ENCODE measurements at regions not wholly inside any gene's neighbourhood (a gene's known extent, or its start where the extent isn't known, plus 50 kb on each side); places are given as distances from the start of the nearest gene placed in this dataset.

GRCh38 chr20:7500231-7500663 is 440.0 kb downstream of the HAO1 start:
- Histone ChIP-seq H3K4me3 (no peak overlapping the region), H3K27ac (no peak overlapping the region), H3K9me3 (ENCODE audit: low read depth) (no peaks in the 10 kb centered on the region), H3K36me3 (no peaks in the 10 kb centered on the region), H3K27me3 (no peaks in the 10 kb centered on the region), H3K4me1 (ENCODE audit: low read depth) (peaks cover 3% of the 10 kb centered on the region)
- no peak for TF ChIP-seq CTCF (IDR thresholded peaks at IDR 0.05; ENCODE audit: low read depth, low read length)
- DNase-seq (ENCODE audit: low read depth in 1 of 2, low spot score in 1 of 2) = no peak

- H3K9me3 ChIP-seq (ENCODE audit: low read depth) = no peaks in the 10 kb centered on the region
- H3K36me3 ChIP-seq = no peaks in the 10 kb centered on the region
- DNase-seq (ENCODE audit: low read depth in 1 of 2, low spot score in 1 of 2) = peak in 1 of 2 donors; percentile 52
- no peaks in the 10 kb centered on the region for H3K4me1 ChIP-seq (ENCODE audit: low read depth)
- H3K4me3 ChIP-seq = no peak overlapping the region
- H3K27ac ChIP-seq = no peak overlapping the region
- TF ChIP-seq CTCF (IDR thresholded peaks at IDR 0.05; ENCODE audit: low read depth, low read length) = no peak
- no peaks in the 10 kb centered on the region for H3K27me3 ChIP-seq
These were observed 436.8 kb downstream of the HAO1 start for GRCh38 chr20:7503501-7503900.

GRCh38 chr20:7505152-7505834 is 435.0 kb downstream of the HAO1 start:
- Histone ChIP-seq H3K27ac (no peak overlapping the region), H3K4me1 (ENCODE audit: low read depth) (no peaks in the 10 kb centered on the region), H3K4me3 (no peak overlapping the region), H3K9me3 (ENCODE audit: low read depth) (no peaks in the 10 kb centered on the region), H3K36me3 (no peaks in the 10 kb centered on the region), H3K27me3 (no peaks in the 10 kb centered on the region)
- no peak for DNase-seq (ENCODE audit: low read depth in 1 of 2, low spot score in 1 of 2)
- no peak for TF ChIP-seq CTCF (IDR thresholded peaks at IDR 0.05; ENCODE audit: low read depth, low read length)

- no peak for DNase-seq (ENCODE audit: low read depth in 1 of 2, low spot score in 1 of 2)
- H3K27ac ChIP-seq = no peak overlapping the region
- H3K27me3 ChIP-seq = no peaks in the 10 kb centered on the region
- no peaks in the 10 kb centered on the region for H3K36me3 ChIP-seq
- TF ChIP-seq CTCF (IDR thresholded peaks at IDR 0.05; ENCODE audit: low read depth, low read length) = no peak
- no peak overlapping the region for H3K4me3 ChIP-seq
- H3K4me1 ChIP-seq (ENCODE audit: low read depth) = no peaks in the 10 kb centered on the region
- no peaks in the 10 kb centered on the region for H3K9me3 ChIP-seq (ENCODE audit: low read depth)
These were observed 434.4 kb downstream of the HAO1 start for GRCh38 chr20:7505835-7506221.

GRCh38 chr20:7516621-7517111 is 423.6 kb downstream of the HAO1 start:
- TF ChIP-seq CTCF (IDR thresholded peaks at IDR 0.05; ENCODE audit: low read depth, low read length) = no peak
- H3K4me3 ChIP-seq = no peak overlapping the region
- no peaks in the 10 kb centered on the region for H3K27me3 ChIP-seq
- H3K36me3 ChIP-seq = no peaks in the 10 kb centered on the region
- H3K27ac ChIP-seq = no peak overlapping the region
- H3K9me3 ChIP-seq (ENCODE audit: low read depth) = no peaks in the 10 kb centered on the region
- no peak for DNase-seq (ENCODE audit: low read depth in 1 of 2, low spot score in 1 of 2)
- no peaks in the 10 kb centered on the region for H3K4me1 ChIP-seq (ENCODE audit: low read depth)

Measured in cardiac muscle cell (in vitro differentiated cells and primary cell).